Stimulated activated CD8-positive, alpha-beta memory T cell treated with anti-CD3 and anti-CD28 coated beads, Interleukin-12 subunit alpha, Interleukin-12 subunit beta, amount 100 ng/mL, for 24 hours (primary cell): ENCODE measurements at regions not wholly inside any gene's neighbourhood (a gene's known extent, or its start where the extent isn't known, plus 50 kb on each side); places are given as distances from the start of the nearest gene placed in this dataset.

Source experiments
- DNase-seq: peaks from one replicate; pipeline ENCODE4 v3.0.0-alpha.2; 2020; ENCODE audit errors: extremely low read depth

- no peak for DNase-seq
Observed at GRCh38 chr5:68928617-68929302, 165.1 kb upstream of the SLC30A5 start.

DNA sequence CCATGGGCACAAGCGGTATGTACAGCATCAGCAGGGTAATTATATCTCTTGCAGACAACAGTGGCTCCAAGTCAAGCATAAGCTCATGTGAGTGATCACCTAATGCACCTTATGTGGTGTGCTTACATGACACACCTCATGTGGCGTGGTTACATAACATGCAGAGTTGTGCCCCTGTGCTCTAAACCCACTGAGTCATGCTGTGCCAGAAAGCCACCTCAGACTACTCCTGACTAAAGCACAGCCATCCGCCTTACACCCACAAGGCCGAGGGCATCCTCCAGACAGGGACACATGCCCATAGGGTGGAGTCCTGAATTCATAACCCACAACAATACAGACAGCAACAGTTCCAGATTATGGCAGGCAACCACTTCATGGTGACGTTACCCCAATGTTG, 163.7 kb upstream of the SLC30A5 start:
- no peak for DNase-seq

- DNase-seq, result no peak
Observed at GRCh38 chr5:68932830-68933434, 160.9 kb upstream of the SLC30A5 start.

DNA sequence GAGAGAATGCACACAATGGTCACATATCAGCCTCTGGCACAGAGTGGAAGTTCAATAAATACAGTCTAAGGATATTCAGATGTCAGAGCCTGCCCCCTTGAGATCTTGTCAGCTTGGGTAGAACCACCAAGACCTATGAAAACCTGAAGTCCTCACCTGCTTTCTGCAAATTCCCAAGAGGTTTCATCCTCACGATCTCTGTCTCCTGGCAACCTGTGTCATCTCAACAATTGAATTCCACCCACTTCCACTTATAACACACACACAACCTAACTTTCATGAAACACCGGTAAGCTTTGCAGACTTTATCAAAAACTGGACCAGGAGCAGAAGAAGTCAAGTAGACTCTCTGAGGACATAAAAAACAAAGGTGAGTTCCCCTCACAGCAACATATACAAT, 151.6 kb upstream of the SLC30A5 start:
- DNase-seq, result no peak

- no peak for DNase-seq
Observed at GRCh38 chr5:68946728-68947127, 147.1 kb upstream of the SLC30A5 start.

- DNase-seq, result no peak
Observed at GRCh38 chr5:68947986-68948385, 145.8 kb upstream of the SLC30A5 start.

DNA sequence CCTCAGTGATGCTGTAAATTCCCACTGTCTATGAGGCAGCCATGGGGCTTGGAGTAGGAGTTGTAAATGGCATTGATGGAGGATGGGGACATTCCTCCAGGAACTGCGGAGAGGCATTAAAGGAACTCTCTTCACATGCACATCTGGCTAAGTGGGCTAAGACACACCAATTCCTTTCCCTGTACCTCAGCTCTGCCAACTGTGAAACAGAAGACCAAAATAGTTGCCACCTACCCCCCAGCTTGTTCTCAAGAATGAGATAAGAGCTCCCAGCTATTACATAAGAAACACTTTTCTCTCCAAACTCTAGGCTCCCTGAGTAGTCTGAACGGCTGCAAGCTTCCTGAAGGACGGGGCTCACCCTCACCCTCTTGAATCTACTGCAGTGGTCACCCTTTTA, 144.6 kb upstream of the SLC30A5 start:
- DNase-seq, result no peak

- DNase-seq, result no peak
Observed at GRCh38 chr5:68949711-68950110, 144.1 kb upstream of the SLC30A5 start.

DNA sequence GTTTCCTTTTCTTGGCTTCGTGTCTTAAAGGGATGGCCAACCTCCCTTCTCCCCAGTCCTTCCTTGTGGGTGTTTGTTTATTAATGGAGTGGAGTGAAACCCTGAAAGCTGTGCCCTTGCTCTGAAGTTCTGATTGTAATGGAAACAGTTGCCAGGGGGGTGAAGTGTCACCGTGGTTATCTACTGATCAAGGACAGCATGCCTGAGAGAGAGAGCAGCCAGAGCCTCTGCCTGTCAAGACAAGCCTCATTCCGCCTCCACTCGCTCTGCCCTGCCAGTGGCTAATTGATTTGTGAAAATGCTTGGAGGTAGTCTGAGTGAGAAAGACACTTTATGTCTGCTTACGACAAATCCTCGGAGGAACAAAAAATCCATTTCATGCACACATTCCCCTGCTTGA, 143.7 kb upstream of the SLC30A5 start:
- no peak for DNase-seq

DNA sequence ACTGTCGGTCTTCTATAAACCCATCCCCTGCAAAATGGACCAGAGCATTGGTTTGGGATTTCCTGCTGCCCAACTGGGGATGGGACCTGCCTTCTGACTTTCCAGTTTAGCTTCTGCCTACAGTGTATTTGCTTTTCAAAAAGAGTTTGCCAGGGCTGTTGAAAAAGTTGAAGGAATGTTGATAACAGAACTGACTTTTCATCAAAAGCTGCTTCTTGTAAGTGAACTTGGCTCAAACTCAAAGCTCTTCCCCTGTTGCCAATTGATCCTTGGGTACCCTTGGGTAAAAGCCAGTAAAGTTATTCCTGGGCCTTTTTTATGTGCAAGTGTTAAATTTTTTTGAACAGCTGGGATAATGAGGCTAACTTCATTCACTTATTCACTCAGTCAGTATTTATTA, 142.9 kb upstream of the SLC30A5 start:
- DNase-seq, result no peak

DNA sequence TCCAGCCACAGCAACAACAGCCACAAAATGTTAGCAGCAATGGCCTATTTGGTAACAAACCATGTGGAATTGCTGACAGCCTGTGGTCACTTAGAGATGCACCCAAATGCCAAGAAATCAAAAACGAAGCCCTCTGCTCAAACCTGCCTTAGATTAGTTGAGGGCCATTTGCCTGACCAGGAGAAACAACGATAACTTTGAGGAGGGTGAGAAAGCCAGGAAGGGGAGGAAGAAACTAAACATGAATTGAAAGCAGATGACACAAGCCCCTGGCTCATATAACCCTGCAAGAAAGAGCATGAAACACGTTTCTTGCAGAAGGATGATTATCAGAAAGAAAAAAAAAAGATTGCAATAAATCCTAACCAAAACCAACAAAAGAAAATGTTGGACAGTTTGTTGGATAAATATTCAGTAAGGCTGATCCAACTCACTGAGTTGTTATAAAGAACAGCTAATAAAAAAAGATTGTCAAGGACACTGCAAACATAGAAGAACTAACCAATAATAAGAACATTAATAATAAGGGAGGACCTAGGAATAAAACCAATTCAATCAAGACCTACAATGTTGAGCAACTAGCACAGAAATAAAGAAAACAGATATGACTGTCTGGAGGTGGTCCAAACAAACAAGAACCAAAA, 140.5 kb upstream of the SLC30A5 start:
- DNase-seq, result no peak

DNA sequence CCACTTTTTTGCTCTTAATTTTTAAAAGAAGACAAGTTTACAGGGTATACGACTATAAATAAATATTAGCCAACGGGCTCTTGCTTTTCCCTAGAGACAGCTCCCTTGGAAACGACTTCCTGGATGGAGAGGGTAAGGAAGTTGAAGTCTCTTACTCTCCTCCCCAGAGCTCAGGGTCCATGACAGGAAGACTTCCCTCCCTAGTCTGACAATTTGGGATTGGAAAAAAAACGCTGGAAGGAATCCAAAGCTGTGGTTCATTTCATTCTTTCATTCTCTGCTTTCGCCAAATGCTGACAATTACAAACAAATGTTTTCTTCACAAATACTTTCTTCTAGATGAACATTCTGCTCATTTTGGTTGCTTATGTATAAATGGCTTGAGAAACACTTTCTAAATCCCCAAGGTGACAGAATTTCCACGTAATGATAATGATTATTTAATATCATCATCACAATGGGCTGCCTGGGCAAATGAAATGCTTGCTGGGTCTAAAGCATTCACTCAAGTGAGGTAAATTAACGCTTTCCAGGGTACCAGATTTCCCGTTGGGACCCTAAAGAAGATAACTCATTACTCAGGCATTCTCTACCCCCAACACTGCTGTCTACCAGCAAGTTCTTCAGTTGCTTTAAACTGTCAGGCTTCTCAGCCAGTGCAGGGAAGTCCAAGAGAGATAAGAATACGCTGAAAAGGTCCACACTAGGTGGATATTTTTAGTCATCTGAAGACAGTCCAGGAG, 139.8 kb upstream of the SLC30A5 start:
- no peak for DNase-seq

- DNase-seq, result no peak
Observed at GRCh38 chr5:68954618-68954910, 139.2 kb upstream of the SLC30A5 start.

- no peak for DNase-seq
Observed at GRCh38 chr5:68957591-68957990, 136.2 kb upstream of the SLC30A5 start.

DNA sequence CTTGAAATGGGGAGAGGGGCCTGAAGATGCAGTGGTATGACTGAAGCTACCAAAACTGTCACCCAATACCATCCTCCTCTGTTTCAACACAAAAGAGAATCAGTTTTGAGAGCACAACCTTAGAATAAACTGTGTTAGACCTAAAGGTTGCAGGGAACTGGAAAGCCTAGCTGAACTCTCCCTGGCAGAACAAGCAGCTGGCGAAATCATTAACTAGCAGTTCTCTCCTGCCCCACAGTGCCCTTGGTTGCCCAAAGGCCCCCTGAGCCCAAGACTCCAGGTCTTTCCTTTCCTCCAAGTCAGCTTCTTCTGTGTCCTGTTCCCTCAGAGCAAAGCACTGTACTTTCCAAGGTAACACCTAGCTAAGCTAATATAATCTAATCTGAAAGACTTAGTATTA, 135.4 kb upstream of the SLC30A5 start:
- DNase-seq, result no peak

DNA sequence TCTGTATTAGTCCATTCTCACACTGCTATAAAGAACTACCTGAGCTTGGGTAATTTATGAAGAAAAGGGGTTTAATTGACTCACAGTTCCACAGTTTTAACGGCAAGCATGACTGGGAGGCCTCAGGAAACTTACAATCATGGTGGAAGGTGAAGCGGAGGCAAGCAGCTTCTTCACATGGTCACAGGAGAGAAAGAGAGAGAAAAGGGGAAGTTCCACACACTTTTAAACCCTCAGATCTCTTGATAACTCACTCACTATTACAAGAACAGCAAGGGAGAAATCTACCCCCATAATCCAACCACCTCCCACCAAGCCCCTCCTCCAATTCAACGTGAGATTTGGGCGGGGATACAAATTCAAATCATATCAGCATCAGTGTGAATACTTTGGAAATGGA, 133.4 kb upstream of the SLC30A5 start:
- no peak for DNase-seq

GRCh38 chr5:68960961-68961360, 132.9 kb upstream of the SLC30A5 start:
- no peak for DNase-seq

DNA sequence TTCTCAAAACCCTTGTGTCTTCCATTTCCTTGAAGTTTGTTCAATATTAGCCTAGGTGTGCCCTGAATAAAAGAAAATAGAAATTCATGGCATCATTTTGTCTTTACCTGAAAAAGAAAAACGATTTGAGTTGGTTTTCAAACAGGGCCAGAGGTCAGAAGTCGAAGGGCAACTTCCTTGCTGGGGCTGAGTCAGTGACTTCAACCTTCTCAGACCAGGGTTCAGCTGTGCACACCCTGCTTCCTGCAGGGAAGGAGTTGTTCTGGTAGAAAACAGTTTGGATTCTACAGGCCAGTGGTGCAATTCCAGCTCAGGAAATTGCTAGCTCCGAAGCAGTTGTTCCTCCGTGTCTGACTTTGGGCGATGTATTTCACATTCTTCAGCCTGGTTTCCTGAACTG, 132.1 kb upstream of the SLC30A5 start:
- DNase-seq, result no peak

DNA sequence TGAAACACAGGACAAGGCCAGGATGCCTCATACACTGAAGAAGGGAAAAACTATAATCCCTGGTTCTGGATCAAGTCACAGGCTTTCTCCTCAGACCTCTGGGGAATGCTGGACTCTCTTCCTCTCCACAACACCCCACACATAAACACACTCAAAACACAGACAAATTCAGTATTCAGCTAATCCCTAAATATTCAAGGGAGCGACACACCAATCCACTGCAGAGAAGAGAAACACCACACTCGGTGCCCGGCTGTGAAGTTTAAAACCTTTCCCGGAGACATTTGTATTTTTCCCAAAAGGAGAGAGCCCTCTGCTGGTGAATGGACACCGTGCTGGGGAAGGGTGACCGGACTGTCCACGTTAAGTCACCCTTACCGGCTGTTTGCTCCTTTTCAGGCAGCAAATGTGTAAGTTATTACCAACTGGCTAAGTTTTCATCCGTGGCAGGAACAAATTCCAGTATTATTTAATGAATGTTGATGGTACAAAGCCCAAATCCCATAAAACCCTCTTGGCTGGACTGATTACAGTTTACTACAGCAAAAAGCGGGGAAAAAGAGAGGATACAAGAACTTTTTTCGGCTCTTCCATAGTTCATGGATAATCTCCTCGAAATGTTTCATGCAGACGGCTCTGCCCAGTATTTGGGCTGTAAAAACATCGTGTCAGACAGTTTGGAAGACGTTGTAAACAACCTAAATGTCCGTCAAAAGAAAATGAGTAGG, 130.9 kb upstream of the SLC30A5 start:
- DNase-seq, result no peak

- DNase-seq, result no peak
Observed at GRCh38 chr5:68964679-68965078, 129.1 kb upstream of the SLC30A5 start.

DNA sequence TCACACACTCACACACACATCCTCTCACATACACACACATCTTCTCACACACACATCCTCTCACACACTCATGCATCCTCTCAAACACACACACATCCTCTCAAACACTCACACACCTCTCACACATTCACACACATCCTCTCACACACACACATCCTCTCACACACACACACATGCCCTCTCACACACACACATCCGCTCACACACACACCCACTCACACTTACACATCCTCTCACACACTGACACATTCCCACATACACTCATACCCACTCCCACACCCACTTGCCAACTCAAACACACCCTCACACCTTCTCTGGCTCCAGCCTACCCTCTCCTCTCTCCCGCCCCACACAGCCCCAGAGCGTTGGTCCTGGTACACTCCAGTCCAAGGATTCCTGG, 127.9 kb upstream of the SLC30A5 start:
- no peak for DNase-seq

GRCh38 chr5:68966596-68966995, 127.2 kb upstream of the SLC30A5 start:
- DNase-seq, result no peak
